Breast epithelium (tissue), 3 donors: ENCODE measurements at regions not wholly inside any gene's neighbourhood (a gene's known extent, or its start where the extent isn't known, plus 50 kb on each side); places are given as distances from the start of the nearest gene placed in this dataset.

Experiments used
- POLR2A ChIP-seq: fragments of 450-650 bp; IDR thresholded peaks from one replicate; pipeline ENCODE4 v1.6.1; 2016; ENCODE audit warnings: antibody characterized with exemption, mild to moderate bottlenecking, moderate library complexity
- POLR2AphosphoS5 ChIP-seq, 3 donors: sonication (generic); formaldehyde crosslinking; IDR thresholded peaks; one replicate each; pipeline ENCODE4 v1.6.1; 2017; ENCODE audit warnings: antibody characterized with exemption in 3 of 3
- TF ChIP-seq, protein P1 (sequence below), 3 donors: fragments of 450-650 bp; IDR thresholded peaks; one replicate each; pipeline ENCODE4 v1.5.1; 2016 to 2017; ENCODE audit warnings: antibody characterized with exemption in 3 of 3, mild to moderate bottlenecking in 3 of 3, moderate library complexity in 3 of 3

DNA sequence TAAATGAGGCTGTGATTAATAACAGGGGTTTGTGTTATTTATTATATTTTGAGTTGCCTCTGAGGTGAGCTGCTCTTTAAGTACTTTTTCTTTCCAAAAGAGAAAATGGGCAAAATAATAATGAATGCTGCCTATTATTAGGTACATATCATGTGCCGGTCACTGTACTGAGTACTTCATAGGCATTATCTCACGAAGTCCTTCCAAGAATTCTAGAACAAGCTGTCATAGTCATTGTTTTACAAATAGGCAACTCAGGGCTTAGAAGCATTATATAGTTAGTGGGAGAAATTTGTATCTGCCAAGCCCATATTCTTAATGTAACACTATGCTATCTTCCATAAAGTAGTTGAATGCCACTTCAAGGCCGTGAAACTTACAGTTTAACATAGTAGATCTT is 628.7 kb downstream of the CCDC171 start:
- TF ChIP-seq, protein P1, sequence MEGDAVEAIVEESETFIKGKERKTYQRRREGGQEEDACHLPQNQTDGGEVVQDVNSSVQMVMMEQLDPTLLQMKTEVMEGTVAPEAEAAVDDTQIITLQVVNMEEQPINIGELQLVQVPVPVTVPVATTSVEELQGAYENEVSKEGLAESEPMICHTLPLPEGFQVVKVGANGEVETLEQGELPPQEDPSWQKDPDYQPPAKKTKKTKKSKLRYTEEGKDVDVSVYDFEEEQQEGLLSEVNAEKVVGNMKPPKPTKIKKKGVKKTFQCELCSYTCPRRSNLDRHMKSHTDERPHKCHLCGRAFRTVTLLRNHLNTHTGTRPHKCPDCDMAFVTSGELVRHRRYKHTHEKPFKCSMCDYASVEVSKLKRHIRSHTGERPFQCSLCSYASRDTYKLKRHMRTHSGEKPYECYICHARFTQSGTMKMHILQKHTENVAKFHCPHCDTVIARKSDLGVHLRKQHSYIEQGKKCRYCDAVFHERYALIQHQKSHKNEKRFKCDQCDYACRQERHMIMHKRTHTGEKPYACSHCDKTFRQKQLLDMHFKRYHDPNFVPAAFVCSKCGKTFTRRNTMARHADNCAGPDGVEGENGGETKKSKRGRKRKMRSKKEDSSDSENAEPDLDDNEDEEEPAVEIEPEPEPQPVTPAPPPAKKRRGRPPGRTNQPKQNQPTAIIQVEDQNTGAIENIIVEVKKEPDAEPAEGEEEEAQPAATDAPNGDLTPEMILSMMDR (IDR thresholded peaks at IDR 0.05), result no peak
- no peak for TF ChIP-seq POLR2A
- TF ChIP-seq POLR2AphosphoS5 (IDR thresholded peaks at IDR 0.05), result no peak
